ENCODE measurements at regions not wholly inside any gene's neighbourhood (a gene's known extent, or its start where the extent isn't known, plus 50 kb on each side); places are given as distances from the start of the nearest gene placed in this dataset.

DNA sequence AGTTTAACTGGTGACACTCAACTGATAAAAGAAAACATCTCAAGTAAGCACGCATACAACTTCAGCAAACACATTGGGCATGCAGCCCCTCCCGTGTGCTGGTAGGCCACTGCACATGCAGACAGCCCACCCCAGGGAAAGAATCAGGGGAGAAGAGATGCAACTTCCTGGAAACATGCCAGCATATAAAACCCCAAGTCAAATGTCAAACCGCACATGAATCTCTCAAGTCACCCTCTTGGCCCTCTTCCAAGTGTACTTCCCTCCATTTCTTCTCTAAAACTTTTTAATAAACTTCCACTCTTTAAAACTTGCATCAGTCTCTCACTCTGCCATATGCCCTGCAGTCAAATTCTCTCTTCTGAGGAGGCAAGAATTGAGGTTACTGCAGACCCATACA is 732.7 kb downstream of the SEMA5A start:
- Mint-ChIP-seq H3K27me3 (ENCODE audit: insufficient read depth) (no peaks in the 10 kb centered on the region), H3K36me3 (ENCODE audit: low read depth) (no peaks in the 10 kb centered on the region), H3K4me1 (no peaks in the 10 kb centered on the region), H3K27ac (no peak overlapping the region), H3K4me3 (no peak overlapping the region), H3K9me3 (peaks cover 18% of the 10 kb centered on the region)
- DNase-seq = no peak
- Histone ChIP-seq H3K36me3 (ENCODE audit: control insufficient read depth, insufficient read depth, low read length) (no peaks in the 10 kb centered on the region), H3K4me1 (ENCODE audit: control insufficient read depth, insufficient read depth, low read length) (no peaks in the 10 kb centered on the region), H3K27me3 (ENCODE audit: control insufficient read depth, insufficient read depth, low read length, poor library complexity, severe bottlenecking) (no peaks in the 10 kb centered on the region), H3K4me3 (ENCODE audit: low read length) (no peak overlapping the region), H3K9ac (ENCODE audit: extremely low read depth, low read length, poor library complexity, severe bottlenecking) (no peak overlapping the region), H3K27ac (ENCODE audit: low read depth, low read length) (no peak overlapping the region), H3K9me3 (ENCODE audit: control insufficient read depth, low read length) (peaks cover 7% of the 10 kb centered on the region)
- 90 to 100% methylated on average over 1 to 3 of the region's 3 CpGs for WGBS, 2 experiments (ENCODE audit: insufficient coverage in 1 of 2, insufficient read length in 1 of 2)
- no peak for TF ChIP-seq CTCF (conservative IDR thresholded peaks at IDR 0.05)

- H3K4me1 ChIP-seq (ENCODE audit: control insufficient read depth, insufficient read depth, low read length) = no peaks in the 10 kb centered on the region
- Mint-ChIP-seq H3K27me3 (ENCODE audit: insufficient read depth) (no peaks in the 10 kb centered on the region), H3K27ac (no peak overlapping the region), H3K4me3 (no peak overlapping the region), H3K36me3 (ENCODE audit: low read depth) (no peaks in the 10 kb centered on the region), H3K9me3 (peaks cover 17% of the 10 kb centered on the region), H3K4me1 (no peaks in the 10 kb centered on the region)
- no peak for TF ChIP-seq CTCF (conservative IDR thresholded peaks at IDR 0.05)
- no peaks in the 10 kb centered on the region for H3K36me3 ChIP-seq (ENCODE audit: control insufficient read depth, insufficient read depth, low read length)
- no peak overlapping the region for H3K9ac ChIP-seq (ENCODE audit: extremely low read depth, low read length, poor library complexity, severe bottlenecking)
- H3K27me3 ChIP-seq (ENCODE audit: control insufficient read depth, insufficient read depth, low read length, poor library complexity, severe bottlenecking) = no peaks in the 10 kb centered on the region
- no peak for DNase-seq
- no peak overlapping the region for H3K4me3 ChIP-seq (ENCODE audit: low read length)
- H3K27ac ChIP-seq (ENCODE audit: low read depth, low read length) = no peak overlapping the region
- peaks cover 7% of the 10 kb centered on the region for H3K9me3 ChIP-seq (ENCODE audit: control insufficient read depth, low read length)
These were observed 731.8 kb downstream of the SEMA5A start for GRCh38 chr5:8814105-8814504.

GRCh38 chr5:8824371-8824770 is 721.5 kb downstream of the SEMA5A start:
- H3K27ac ChIP-seq (ENCODE audit: low read depth, low read length) = no peak overlapping the region
- no peaks in the 10 kb centered on the region for H3K27me3 ChIP-seq (ENCODE audit: control insufficient read depth, insufficient read depth, low read length, poor library complexity, severe bottlenecking)
- no peak overlapping the region for H3K27ac Mint-ChIP-seq
- no peaks in the 10 kb centered on the region for H3K36me3 Mint-ChIP-seq (ENCODE audit: low read depth)
- peaks cover 19% of the 10 kb centered on the region for H3K4me1 Mint-ChIP-seq
- no peak overlapping the region for H3K9ac ChIP-seq (ENCODE audit: extremely low read depth, low read length, poor library complexity, severe bottlenecking)
- WGBS, 2 experiments (ENCODE audit: insufficient coverage in 1 of 2, insufficient read length in 1 of 2) = 83 to 95% methylated on average over 1 of the region's 1 CpG
- no peak overlapping the region for H3K4me3 ChIP-seq (ENCODE audit: low read length)
- no peaks in the 10 kb centered on the region for H3K9me3 Mint-ChIP-seq
- H3K27me3 Mint-ChIP-seq (ENCODE audit: insufficient read depth) = no peaks in the 10 kb centered on the region
- H3K4me1 ChIP-seq (ENCODE audit: control insufficient read depth, insufficient read depth, low read length) = no peaks in the 10 kb centered on the region
- no peaks in the 10 kb centered on the region for H3K9me3 ChIP-seq (ENCODE audit: control insufficient read depth, low read length)
- no peak for DNase-seq
- TF ChIP-seq CTCF (conservative IDR thresholded peaks at IDR 0.05) = no peak
- no peaks in the 10 kb centered on the region for H3K36me3 ChIP-seq (ENCODE audit: control insufficient read depth, insufficient read depth, low read length)
- no peak overlapping the region for H3K4me3 Mint-ChIP-seq

Data from endodermal cell (in vitro differentiated cells).